ENCODE measurements at regions not wholly inside any gene's neighbourhood (a gene's known extent, or its start where the extent isn't known, plus 50 kb on each side); places are given as distances from the start of the nearest gene placed in this dataset.

DNA sequence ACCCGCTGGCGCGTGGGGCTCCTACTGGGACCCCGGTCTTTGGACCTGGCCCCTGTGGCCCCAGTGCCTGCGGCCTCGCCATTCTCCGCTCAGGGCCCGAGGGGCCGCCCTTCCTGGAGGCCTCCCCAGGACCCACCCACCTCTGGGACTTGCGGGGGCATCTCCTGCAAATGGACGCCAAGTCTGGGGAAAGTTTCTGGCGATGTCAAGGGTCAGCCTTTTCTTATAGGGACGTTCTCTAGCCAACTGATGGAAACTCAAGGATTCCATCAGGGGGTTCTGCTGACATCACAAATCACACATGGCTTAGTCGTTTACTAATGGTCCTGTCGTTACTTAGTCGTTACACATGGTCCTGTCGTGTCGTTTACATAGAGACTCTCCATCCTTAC is 57.7 kb upstream of the RHOBTB1 start:
- Histone ChIP-seq H3K4me2 (ENCODE audit: low read depth, low read length) (no peak overlapping the region), H4K20me1 (ENCODE audit: insufficient read depth, low read length) (no peaks in the 10 kb centered on the region), H2AK5ac (ENCODE audit: low read depth, low read length) (no peak overlapping the region), H2BK5ac (ENCODE audit: low read depth, low read length, poor library complexity, severe bottlenecking) (no peak overlapping the region), H2AK9ac (replicated peaks; ENCODE audit: low read depth, low read length, poor library complexity) (peak overlapping the region; percentile 62), H3K36me3 (ENCODE audit: control insufficient read depth, insufficient read depth, low read length) (no peaks in the 10 kb centered on the region), H3K27ac (ENCODE audit: insufficient read depth, low read length) (no peak overlapping the region), H2BK20ac (ENCODE audit: low read depth, low read length) (no peak overlapping the region), H2BK120ac (ENCODE audit: low read depth, low read length) (no peak overlapping the region), H3K14ac (replicated peaks; ENCODE audit: low read depth, low read length) (no peak overlapping the region), H3K79me1 (ENCODE audit: low read depth in 1 of 2, low read length in 2 of 2) (no peaks in the 10 kb centered on the region), H3K18ac (ENCODE audit: low read depth, low read length) (no peak overlapping the region), H3K9me3 (ENCODE audit: control insufficient read depth, insufficient read depth, low read length) (no peaks in the 10 kb centered on the region), H3K4ac (ENCODE audit: low read depth, low read length) (no peak overlapping the region), H3K9ac (ENCODE audit: low read depth, low read length) (no peak overlapping the region), H2AFZ (replicated peaks; ENCODE audit: low read length, poor library complexity) (peak overlapping the region; percentile 83), H3K9me1 (ENCODE audit: insufficient read depth, low read length) (no peaks in the 10 kb centered on the region), H3K4me3 (ENCODE audit: insufficient read depth, low read depth, low read length) (peak overlapping the region; percentile 52), H3K4me1 (ENCODE audit: control insufficient read depth, insufficient read depth, low read length) (0 out of 2 replicates have a peak, but pooled peaks cover 1% of the 10 kb centered on the region), H4K91ac (ENCODE audit: insufficient read depth, low read depth, low read length) (no peak overlapping the region), H3K56ac (ENCODE audit: extremely low read depth, insufficient read depth, low read length) (no peak overlapping the region), H3K23ac (ENCODE audit: low read depth, low read length) (no peak overlapping the region), H3K27me3 (ENCODE audit: control insufficient read depth, insufficient read depth, low read length) (peaks cover 9% of the 10 kb centered on the region), H4K8ac (ENCODE audit: low read depth in 2 of 2, low read length in 2 of 2) (no peak overlapping the region), H4K5ac (ENCODE audit: low read depth, low read length) (no peak overlapping the region), H2BK15ac (ENCODE audit: low read depth, low read length) (no peak overlapping the region)
- intact Hi-C loops (cut with micrococcal nuclease) (no loop called here), dilution Hi-C loops (cut with HindIII; ENCODE audit: low sequenced_read_pairs, unreplicated experiment) (no loop called here), in situ Hi-C loops (cut with MboI; ENCODE audit: low sequenced_read_pairs) (no loop called here)
- ChIA-PET POLR2A (ENCODE audit: unreplicated experiment) (no interaction called here), CTCF (no interaction called here)
- ATAC-seq (ENCODE audit: low read depth) (peak; percentile 11; the same call in 1 of the 2 replicates), DNase-seq (no peak)
- BruUV-seq (replicated peaks), result no TSS peak
- 25% methylated on average over 10 of the region's 18 CpGs; no CpG with 5 or more reads in 1 of the 2 experiments for WGBS, 2 experiments (ENCODE audit: extremely low coverage in 2 of 2, insufficient read length in 1 of 2)
- TF ChIP-seq RCOR1 (IDR thresholded peaks at IDR 0.05; ENCODE audit: insufficient replicate concordance, low read length), result no peak
- no peak for TF ChIP-seq FOS (IDR thresholded peaks at IDR 0.05; ENCODE audit: low read depth, low read length)
- no peak for TF ChIP-seq RFX5 (IDR thresholded peaks at IDR 0.05; ENCODE audit: low read depth, low read length)
- TF ChIP-seq SMC3 (IDR thresholded peaks at IDR 0.05; ENCODE audit: low read depth, low read length), result no peak
- TF ChIP-seq RAD21 (IDR thresholded peaks at IDR 0.05; ENCODE audit: low read length), result no peak
- no peak for TF ChIP-seq MXI1 (IDR thresholded peaks at IDR 0.05; ENCODE audit: borderline replicate concordance, low read depth, low read length)
- no peak for TF ChIP-seq CHD1 (IDR thresholded peaks at IDR 0.05; ENCODE audit: low read depth, low read length)
- no peak for TF ChIP-seq MAFK (IDR thresholded peaks at IDR 0.05; ENCODE audit: low read depth, low read length)
- no peak for TF ChIP-seq MAZ (IDR thresholded peaks at IDR 0.05; ENCODE audit: borderline replicate concordance, low read depth, low read length)
- no peak for TF ChIP-seq NFE2L2 (IDR thresholded peaks at IDR 0.05; ENCODE audit: low read depth, low read length)
- TF ChIP-seq, protein P1, sequence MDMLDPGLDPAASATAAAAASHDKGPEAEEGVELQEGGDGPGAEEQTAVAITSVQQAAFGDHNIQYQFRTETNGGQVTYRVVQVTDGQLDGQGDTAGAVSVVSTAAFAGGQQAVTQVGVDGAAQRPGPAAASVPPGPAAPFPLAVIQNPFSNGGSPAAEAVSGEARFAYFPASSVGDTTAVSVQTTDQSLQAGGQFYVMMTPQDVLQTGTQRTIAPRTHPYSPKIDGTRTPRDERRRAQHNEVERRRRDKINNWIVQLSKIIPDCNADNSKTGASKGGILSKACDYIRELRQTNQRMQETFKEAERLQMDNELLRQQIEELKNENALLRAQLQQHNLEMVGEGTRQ (IDR thresholded peaks at IDR 0.05; ENCODE audit: low read depth, low read length), result no peak
- no peak for TF ChIP-seq CEBPB (IDR thresholded peaks at IDR 0.05; ENCODE audit: low read depth, low read length)
